ENCODE measurements at regions not wholly inside any gene's neighbourhood (a gene's known extent, or its start where the extent isn't known, plus 50 kb on each side); places are given as distances from the start of the nearest gene placed in this dataset.

DNA sequence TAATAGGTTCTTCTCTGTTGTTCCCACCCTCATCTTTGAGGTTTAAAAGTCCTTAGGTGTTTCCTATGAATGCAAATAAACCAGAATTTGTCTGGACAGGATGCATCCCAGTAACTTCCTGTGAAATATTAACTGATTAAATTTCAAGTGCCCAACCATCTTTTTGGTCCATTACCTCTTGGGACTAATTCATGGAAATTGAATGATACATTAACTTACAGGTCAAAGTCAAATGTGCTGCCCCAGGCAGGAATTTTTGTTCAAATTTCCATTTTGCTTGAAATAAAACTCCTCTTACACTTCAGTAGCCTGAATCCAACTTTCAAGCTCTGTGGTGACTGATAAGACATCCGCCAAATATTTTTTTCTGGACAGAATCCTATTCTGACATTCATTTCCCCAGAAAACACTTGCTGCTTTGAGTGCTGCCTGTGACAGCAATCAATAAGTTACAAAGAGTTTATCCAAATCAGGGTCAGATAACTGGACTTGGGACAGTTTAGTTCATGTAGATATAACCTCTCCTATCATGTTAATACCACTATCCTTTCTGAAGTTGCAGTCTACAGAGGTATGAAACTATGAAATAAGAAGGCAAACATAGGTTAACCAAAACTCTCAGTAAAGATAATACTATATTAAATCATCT, 383.5 kb downstream of the POM121L12 start (continued):
- TF ChIP-seq, protein P1, sequence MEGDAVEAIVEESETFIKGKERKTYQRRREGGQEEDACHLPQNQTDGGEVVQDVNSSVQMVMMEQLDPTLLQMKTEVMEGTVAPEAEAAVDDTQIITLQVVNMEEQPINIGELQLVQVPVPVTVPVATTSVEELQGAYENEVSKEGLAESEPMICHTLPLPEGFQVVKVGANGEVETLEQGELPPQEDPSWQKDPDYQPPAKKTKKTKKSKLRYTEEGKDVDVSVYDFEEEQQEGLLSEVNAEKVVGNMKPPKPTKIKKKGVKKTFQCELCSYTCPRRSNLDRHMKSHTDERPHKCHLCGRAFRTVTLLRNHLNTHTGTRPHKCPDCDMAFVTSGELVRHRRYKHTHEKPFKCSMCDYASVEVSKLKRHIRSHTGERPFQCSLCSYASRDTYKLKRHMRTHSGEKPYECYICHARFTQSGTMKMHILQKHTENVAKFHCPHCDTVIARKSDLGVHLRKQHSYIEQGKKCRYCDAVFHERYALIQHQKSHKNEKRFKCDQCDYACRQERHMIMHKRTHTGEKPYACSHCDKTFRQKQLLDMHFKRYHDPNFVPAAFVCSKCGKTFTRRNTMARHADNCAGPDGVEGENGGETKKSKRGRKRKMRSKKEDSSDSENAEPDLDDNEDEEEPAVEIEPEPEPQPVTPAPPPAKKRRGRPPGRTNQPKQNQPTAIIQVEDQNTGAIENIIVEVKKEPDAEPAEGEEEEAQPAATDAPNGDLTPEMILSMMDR (IDR thresholded peaks at IDR 0.05), result no peak
- no peak for TF ChIP-seq HOXB5 (CRISPR knock-in tag; IDR thresholded peaks at IDR 0.05)
- no peak for TF ChIP-seq HOXB13 (CRISPR knock-in tag; IDR thresholded peaks at IDR 0.05; ENCODE audit: low read depth)

DNA sequence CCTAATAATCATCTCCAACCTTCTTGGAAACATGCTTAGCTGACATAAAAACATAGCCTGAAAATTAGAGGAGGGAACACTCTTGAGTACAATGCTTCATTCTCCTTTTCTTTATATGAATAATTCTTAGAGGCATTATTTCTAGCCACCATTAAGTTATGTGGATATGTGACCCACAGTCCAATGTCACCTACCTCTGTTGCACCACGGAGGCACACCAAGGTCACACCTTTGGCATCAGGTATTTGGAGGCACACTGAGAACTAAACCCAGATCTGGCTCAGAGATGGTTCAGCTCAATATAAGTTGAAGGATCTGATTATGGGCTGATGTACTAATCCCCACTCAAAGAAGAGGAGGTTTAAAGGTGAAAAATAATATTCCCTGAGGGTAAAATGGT, 385.1 kb downstream of the POM121L12 start:
- ATAC-seq (no peak), FAIRE-seq (no peak), DNase-seq (ENCODE audit: low read depth in 1 of 2, low spot score in 1 of 2) (no peak)
- H3K27ac ChIP-seq, result no peak overlapping the region
- ChIA-PET CTCF (no interaction called here), POLR2A (no interaction called here)
- H3K9me3 ChIP-seq, result no peaks in the 10 kb centered on the region
- H3K4me3 ChIP-seq, result no peak overlapping the region
- no peak overlapping the region for H3K4me2 ChIP-seq
- H3K4me1 ChIP-seq, result no peaks in the 10 kb centered on the region
- no peak for TF ChIP-seq EHF (CRISPR knock-in tag; IDR thresholded peaks at IDR 0.05)
- TF ChIP-seq SREBF2 (IDR thresholded peaks at IDR 0.05), result no peak
- TF ChIP-seq, protein P2, sequence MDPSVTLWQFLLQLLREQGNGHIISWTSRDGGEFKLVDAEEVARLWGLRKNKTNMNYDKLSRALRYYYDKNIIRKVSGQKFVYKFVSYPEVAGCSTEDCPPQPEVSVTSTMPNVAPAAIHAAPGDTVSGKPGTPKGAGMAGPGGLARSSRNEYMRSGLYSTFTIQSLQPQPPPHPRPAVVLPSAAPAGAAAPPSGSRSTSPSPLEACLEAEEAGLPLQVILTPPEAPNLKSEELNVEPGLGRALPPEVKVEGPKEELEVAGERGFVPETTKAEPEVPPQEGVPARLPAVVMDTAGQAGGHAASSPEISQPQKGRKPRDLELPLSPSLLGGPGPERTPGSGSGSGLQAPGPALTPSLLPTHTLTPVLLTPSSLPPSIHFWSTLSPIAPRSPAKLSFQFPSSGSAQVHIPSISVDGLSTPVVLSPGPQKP (IDR thresholded peaks at IDR 0.05; ENCODE audit: low read depth, low read length), result no peak
- TF ChIP-seq ZC3H11A (IDR thresholded peaks at IDR 0.05), result no peak
- TF ChIP-seq TP53 (CRISPR knock-in tag; IDR thresholded peaks at IDR 0.05), result no peak
- no peak for TF ChIP-seq BHLHE40 (IDR thresholded peaks at IDR 0.05; ENCODE audit: low read depth, low read length)
- no peak for TF ChIP-seq ESRRA (IDR thresholded peaks at IDR 0.05; ENCODE audit: borderline replicate concordance, low read length)
- no peak for TF ChIP-seq MAZ (IDR thresholded peaks at IDR 0.05; ENCODE audit: borderline replicate concordance, low read depth, low read length)
- no peak for TF ChIP-seq JUNB (IDR thresholded peaks at IDR 0.05)
- no peak for TF ChIP-seq POLR2A (IDR thresholded peaks at IDR 0.05; ENCODE audit: low read length)
- TF ChIP-seq RARB (CRISPR knock-in tag; IDR thresholded peaks at IDR 0.05), result no peak
- no peak for TF ChIP-seq EP300 (IDR thresholded peaks at IDR 0.05)
- TF ChIP-seq, protein P3, sequence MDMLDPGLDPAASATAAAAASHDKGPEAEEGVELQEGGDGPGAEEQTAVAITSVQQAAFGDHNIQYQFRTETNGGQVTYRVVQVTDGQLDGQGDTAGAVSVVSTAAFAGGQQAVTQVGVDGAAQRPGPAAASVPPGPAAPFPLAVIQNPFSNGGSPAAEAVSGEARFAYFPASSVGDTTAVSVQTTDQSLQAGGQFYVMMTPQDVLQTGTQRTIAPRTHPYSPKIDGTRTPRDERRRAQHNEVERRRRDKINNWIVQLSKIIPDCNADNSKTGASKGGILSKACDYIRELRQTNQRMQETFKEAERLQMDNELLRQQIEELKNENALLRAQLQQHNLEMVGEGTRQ (IDR thresholded peaks at IDR 0.05), result no peak
- no peak for TF ChIP-seq SMC3 (IDR thresholded peaks at IDR 0.05)
- TF ChIP-seq HOXA7 (CRISPR knock-in tag; IDR thresholded peaks at IDR 0.05), result no peak
- TF ChIP-seq HOXB13 (CRISPR knock-in tag; IDR thresholded peaks at IDR 0.05; ENCODE audit: low read depth), result no peak
- 17% methylated on average over 1 of the region's 1 CpG for WGBS (ENCODE audit: missing lambda C conversion rate)

- ATAC-seq (no peak), FAIRE-seq (no peak), DNase-seq (ENCODE audit: low read depth in 1 of 2, low spot score in 1 of 2) (no peak)
- H3K4me2 ChIP-seq, result no peak overlapping the region
- TF ChIP-seq HOXB13 (CRISPR knock-in tag; IDR thresholded peaks at IDR 0.05; ENCODE audit: low read depth), result no peak
- TF ChIP-seq PHF8 (IDR thresholded peaks at IDR 0.05; ENCODE audit: borderline replicate concordance, low read depth), result no peak
- TF ChIP-seq, protein P4, sequence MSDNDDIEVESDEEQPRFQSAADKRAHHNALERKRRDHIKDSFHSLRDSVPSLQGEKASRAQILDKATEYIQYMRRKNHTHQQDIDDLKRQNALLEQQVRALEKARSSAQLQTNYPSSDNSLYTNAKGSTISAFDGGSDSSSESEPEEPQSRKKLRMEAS (IDR thresholded peaks at IDR 0.05), result no peak
- no peak for TF ChIP-seq SMC3 (IDR thresholded peaks at IDR 0.05)
- TF ChIP-seq HOXA7 (CRISPR knock-in tag; IDR thresholded peaks at IDR 0.05), result no peak
- TF ChIP-seq, protein P3 (IDR thresholded peaks at IDR 0.05), result no peak
- CTCF ChIA-PET, result no interaction called here
- H3K27ac ChIP-seq, result no peak overlapping the region
- POLR2A ChIA-PET, result no interaction called here
- H3K9me3 ChIP-seq, result no peaks in the 10 kb centered on the region
- H3K4me3 ChIP-seq, result no peak overlapping the region
- H3K4me1 ChIP-seq, result no peaks in the 10 kb centered on the region
- 15% methylated on average over 5 of the region's 5 CpGs for WGBS (ENCODE audit: missing lambda C conversion rate)
Measured at GRCh38 chr7:53422291-53422690, 386.9 kb downstream of the POM121L12 start.
